ENCODE measurements at regions not wholly inside any gene's neighbourhood (a gene's known extent, or its start where the extent isn't known, plus 50 kb on each side); places are given as distances from the start of the nearest gene placed in this dataset.

DNA sequence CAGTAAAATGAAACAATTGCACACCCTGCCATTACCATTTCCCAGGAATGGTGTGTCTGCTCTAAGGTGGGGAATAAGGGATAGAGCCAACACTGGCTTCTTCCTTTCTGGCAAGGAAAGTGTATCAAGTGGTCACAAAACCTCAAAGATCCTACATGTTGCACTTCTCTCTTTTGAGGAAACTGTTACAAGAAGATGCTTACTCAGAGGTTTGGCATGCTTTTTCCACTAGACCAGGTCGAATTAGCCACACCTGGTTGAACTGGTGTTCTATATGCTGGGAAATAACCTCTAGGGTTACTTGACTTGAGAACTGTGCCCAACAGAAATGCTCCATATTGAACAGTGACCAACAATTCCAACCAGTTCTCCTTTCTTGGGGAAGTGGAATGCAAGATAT lies 102.9 kb downstream of the LRRN1 start:
- no peak for ATAC-seq
- no peaks in the 10 kb centered on the region for H3K4me1 ChIP-seq
- TF ChIP-seq POLR2AphosphoS5 (IDR thresholded peaks at IDR 0.05) = no peak
- TF ChIP-seq EP300 (IDR thresholded peaks at IDR 0.05) = no peak
- TF ChIP-seq, protein P1, sequence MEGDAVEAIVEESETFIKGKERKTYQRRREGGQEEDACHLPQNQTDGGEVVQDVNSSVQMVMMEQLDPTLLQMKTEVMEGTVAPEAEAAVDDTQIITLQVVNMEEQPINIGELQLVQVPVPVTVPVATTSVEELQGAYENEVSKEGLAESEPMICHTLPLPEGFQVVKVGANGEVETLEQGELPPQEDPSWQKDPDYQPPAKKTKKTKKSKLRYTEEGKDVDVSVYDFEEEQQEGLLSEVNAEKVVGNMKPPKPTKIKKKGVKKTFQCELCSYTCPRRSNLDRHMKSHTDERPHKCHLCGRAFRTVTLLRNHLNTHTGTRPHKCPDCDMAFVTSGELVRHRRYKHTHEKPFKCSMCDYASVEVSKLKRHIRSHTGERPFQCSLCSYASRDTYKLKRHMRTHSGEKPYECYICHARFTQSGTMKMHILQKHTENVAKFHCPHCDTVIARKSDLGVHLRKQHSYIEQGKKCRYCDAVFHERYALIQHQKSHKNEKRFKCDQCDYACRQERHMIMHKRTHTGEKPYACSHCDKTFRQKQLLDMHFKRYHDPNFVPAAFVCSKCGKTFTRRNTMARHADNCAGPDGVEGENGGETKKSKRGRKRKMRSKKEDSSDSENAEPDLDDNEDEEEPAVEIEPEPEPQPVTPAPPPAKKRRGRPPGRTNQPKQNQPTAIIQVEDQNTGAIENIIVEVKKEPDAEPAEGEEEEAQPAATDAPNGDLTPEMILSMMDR (IDR thresholded peaks at IDR 0.05) = no peak
- TF ChIP-seq POLR2A (IDR thresholded peaks at IDR 0.05) = no peak
- no peaks in the 10 kb centered on the region for H3K36me3 ChIP-seq
- H3K4me3 ChIP-seq = no peak overlapping the region
- 17 to 40% methylated on average over 1 of the region's 1 CpG for WGBS, 2 donors (ENCODE audit: low coverage in 1 of 2)
- no peak overlapping the region for H3K27ac ChIP-seq
- peaks cover 0 to 4% (median 0%) of the 10 kb centered on the region in 3 donors for H3K9me3 ChIP-seq
- no peaks in the 10 kb centered on the region for H3K27me3 ChIP-seq

DNA sequence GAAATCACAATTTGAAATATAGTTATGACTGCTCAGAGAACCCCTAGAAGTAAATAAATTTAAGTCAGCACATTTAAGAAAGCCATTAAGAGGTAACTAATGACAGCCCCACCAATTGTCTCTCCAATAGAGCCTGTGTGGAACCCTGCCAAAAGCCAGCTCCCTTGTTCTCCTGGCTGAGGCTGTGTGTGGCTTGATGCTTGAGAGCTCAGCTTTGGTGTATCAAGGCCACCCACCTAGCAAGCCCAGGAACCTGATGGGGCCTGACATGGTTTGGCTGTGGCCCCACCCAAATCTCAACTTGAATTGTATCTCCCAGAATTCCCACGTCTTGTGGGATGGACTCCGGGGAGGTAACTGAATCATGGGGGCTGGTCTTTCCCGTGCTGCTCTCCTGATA lies 106.9 kb downstream of the LRRN1 start:
- Histone ChIP-seq H3K4me3 (no peak overlapping the region), H3K27me3 (no peaks in the 10 kb centered on the region), H3K27ac (no peak overlapping the region), H3K9me3 (no peaks in the 10 kb centered on the region), H3K36me3 (peaks cover 0 to 3% of the 10 kb centered on the region in 2 donors), H3K4me1 (no peaks in the 10 kb centered on the region)
- 44% methylated on average over 3 of the region's 3 CpGs; no CpG with 5 or more reads in 1 of the 2 donors for WGBS, 2 donors (ENCODE audit: low coverage in 1 of 2)
- no peak for TF ChIP-seq POLR2AphosphoS5 (IDR thresholded peaks at IDR 0.05)
- TF ChIP-seq EP300 (IDR thresholded peaks at IDR 0.05) = no peak
- TF ChIP-seq, protein P1 (IDR thresholded peaks at IDR 0.05) = no peak
- no peak for TF ChIP-seq POLR2A (IDR thresholded peaks at IDR 0.05)
- no peak for ATAC-seq

DNA sequence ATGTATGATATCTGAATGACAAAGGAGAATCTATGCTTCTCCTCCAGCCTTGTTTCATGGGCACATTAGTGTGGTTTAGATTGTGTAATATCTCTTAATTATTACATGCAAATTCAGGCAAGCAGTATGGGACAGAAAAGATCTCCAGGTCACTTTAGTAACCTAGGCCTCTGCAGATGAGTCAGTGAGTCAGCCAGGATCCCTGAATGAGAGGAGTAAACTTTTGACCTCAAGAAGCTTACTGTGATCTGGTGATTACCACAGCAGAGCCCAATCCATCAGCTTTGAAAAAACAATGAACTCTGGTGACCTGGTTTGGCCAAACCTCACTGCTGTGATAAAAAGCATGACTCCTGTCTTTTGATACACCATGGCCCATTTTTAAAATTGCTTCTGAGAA lies 107.8 kb downstream of the LRRN1 start:
- no peaks in the 10 kb centered on the region for H3K27me3 ChIP-seq
- no peak for ATAC-seq
- peaks cover 0 to 3% of the 10 kb centered on the region in 2 donors for H3K36me3 ChIP-seq
- H3K9me3 ChIP-seq = no peaks in the 10 kb centered on the region
- TF ChIP-seq EP300 (IDR thresholded peaks at IDR 0.05) = no peak
- TF ChIP-seq, protein P1 (IDR thresholded peaks at IDR 0.05) = no peak
- TF ChIP-seq POLR2AphosphoS5 (IDR thresholded peaks at IDR 0.05) = no peak
- no peak for TF ChIP-seq POLR2A (IDR thresholded peaks at IDR 0.05)
- H3K4me1 ChIP-seq = no peaks in the 10 kb centered on the region
- no peak overlapping the region for H3K27ac ChIP-seq
- no peak overlapping the region for H3K4me3 ChIP-seq

DNA sequence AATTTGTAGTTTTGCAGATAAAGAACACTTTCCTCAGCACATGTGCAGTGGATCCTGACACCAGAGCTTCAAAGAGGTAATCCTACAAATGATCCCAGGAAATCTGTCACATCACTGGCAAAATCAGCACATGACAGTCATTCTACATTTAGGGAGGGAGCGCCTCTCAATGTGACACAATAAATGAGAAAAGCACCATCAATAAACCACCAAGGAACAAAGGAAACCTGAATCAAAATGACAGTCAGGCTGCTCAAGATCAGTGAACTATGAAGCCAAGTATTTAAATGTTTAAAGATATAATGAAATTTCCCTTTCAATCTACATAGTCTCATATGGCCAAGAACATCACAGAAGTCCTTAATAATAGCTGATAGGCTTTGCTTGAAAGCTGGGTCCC lies 119.5 kb downstream of the LRRN1 start:
- H3K4me3 ChIP-seq = no peak overlapping the region
- H3K27ac ChIP-seq = no peak overlapping the region
- H3K4me1 ChIP-seq = no peaks in the 10 kb centered on the region
- TF ChIP-seq POLR2AphosphoS5 (IDR thresholded peaks at IDR 0.05) (no peak), EP300 (IDR thresholded peaks at IDR 0.05) (no peak), POLR2A (IDR thresholded peaks at IDR 0.05) (no peak)
- TF ChIP-seq, protein P1 (IDR thresholded peaks at IDR 0.05) = no peak
- no peaks in the 10 kb centered on the region for H3K9me3 ChIP-seq
- no peaks in the 10 kb centered on the region for H3K36me3 ChIP-seq
- no peaks in the 10 kb centered on the region for H3K27me3 ChIP-seq
- ATAC-seq = no peak
- 86 to 89% methylated on average over 1 of the region's 1 CpG for whole genome bisulfite sequencing, 2 donors (ENCODE audit: low coverage in 1 of 2)

DNA sequence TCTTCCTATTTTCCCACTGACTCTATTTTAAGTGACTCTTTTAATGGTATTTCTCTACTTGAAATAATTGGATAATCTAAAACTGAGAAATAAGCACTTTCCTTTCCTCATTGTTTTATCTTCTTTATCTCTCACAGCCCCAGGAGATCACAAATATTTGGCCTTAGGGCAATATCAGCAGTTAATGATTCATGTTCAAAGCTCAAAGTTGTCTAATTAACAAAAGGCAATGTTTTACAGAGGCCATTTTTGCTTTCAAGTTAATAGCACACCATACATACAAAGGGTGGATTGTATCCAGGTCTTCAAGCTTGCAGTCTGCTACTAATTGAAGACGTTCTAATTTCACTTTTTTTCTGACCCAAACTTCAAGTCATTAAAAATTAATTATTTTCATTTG lies 120.1 kb downstream of the LRRN1 start:
- WGBS, 2 donors (ENCODE audit: low coverage in 1 of 2) = 36 to 50% methylated on average over 1 of the region's 1 CpG
- Histone ChIP-seq H3K4me3 (no peak overlapping the region), H3K27me3 (no peaks in the 10 kb centered on the region)

More for the DNA sequence above, 120.1 kb downstream of the LRRN1 start:
- ATAC-seq = no peak
- Histone ChIP-seq H3K9me3 (no peaks in the 10 kb centered on the region), H3K27ac (no peak overlapping the region), H3K36me3 (no peaks in the 10 kb centered on the region), H3K4me1 (no peaks in the 10 kb centered on the region)
- TF ChIP-seq, protein P1 (IDR thresholded peaks at IDR 0.05) = no peak
